ENCODE measurements at regions not wholly inside any gene's neighbourhood (a gene's known extent, or its start where the extent isn't known, plus 50 kb on each side); places are given as distances from the start of the nearest gene placed in this dataset.
"Not testable (repeated sequence)": the region's sequence is repeated elsewhere in the genome, so short reads cannot be mapped to it uniquely, and the experiment has no call there.

DNA sequence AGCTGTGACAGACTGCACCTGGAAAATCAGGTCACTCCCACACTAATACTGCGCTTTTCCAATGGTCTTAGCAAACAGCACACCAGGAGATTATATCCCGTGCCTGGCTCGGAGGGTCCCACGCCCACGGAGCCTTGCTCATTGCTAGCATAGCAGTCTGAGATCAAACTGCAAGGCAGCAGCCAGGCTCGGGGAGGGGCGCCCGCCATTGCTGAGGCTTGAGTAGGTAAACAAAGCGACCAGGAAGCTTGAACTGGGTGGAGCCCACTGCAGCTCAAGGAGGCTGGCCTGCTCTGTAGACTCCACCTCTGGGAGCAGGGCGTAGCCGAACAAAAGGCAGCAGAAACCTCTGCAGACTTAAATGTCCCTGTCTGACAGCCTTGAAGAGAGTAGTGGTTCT lies 121.8 kb upstream of the WDR75 start:
- not testable (repeated sequence) for TF ChIP-seq CTCF (IDR thresholded peaks at IDR 0.05; ENCODE audit: low read length); EZH2 (IDR thresholded peaks at IDR 0.05; ENCODE audit: borderline replicate concordance, low read length)
